ENCODE measurements at regions not wholly inside any gene's neighbourhood (a gene's known extent, or its start where the extent isn't known, plus 50 kb on each side); places are given as distances from the start of the nearest gene placed in this dataset.

GRCh38 chr16:75868636-75869632, 142.6 kb upstream of the CPHXL start:
- Histone ChIP-seq H3K4ac (ENCODE audit: low read depth, low read length) (no peak overlapping the region), H3K4me2 (ENCODE audit: low read depth, low read length) (no peak overlapping the region), H3K27me3 (ENCODE audit: control insufficient read depth, insufficient read depth, low read length) (no peaks in the 10 kb centered on the region), H3K27ac (ENCODE audit: insufficient read depth, low read length) (no peak overlapping the region), H3K9ac (ENCODE audit: low read depth, low read length) (no peak overlapping the region), H3K36me3 (ENCODE audit: control insufficient read depth, insufficient read depth, low read length) (no peaks in the 10 kb centered on the region), H3K9me3 (ENCODE audit: control insufficient read depth, insufficient read depth, low read length) (no peaks in the 10 kb centered on the region), H3K18ac (ENCODE audit: low read depth, low read length) (no peak overlapping the region), H4K20me1 (ENCODE audit: insufficient read depth, low read length) (no peaks in the 10 kb centered on the region), H3K14ac (replicated peaks; ENCODE audit: low read depth, low read length) (no peak overlapping the region), H3K56ac (ENCODE audit: extremely low read depth, insufficient read depth, low read length) (no peak overlapping the region), H2BK5ac (ENCODE audit: low read depth, low read length, poor library complexity, severe bottlenecking) (no peak overlapping the region), H4K8ac (ENCODE audit: low read depth in 2 of 2, low read length in 2 of 2) (no peak overlapping the region), H2AK5ac (ENCODE audit: low read depth, low read length) (no peak overlapping the region), H2BK120ac (ENCODE audit: low read depth, low read length) (no peak overlapping the region), H4K91ac (ENCODE audit: insufficient read depth, low read depth, low read length) (no peak overlapping the region), H3K79me1 (ENCODE audit: low read depth in 1 of 2, low read length in 2 of 2) (no peaks in the 10 kb centered on the region), H2BK15ac (ENCODE audit: low read depth, low read length) (no peak overlapping the region), H3K23ac (ENCODE audit: low read depth, low read length) (no peak overlapping the region), H4K5ac (ENCODE audit: low read depth, low read length) (no peak overlapping the region), H2BK20ac (ENCODE audit: low read depth, low read length) (no peak overlapping the region), H2AFZ (replicated peaks; ENCODE audit: low read length, poor library complexity) (no peak overlapping the region), H3K4me1 (ENCODE audit: control insufficient read depth, insufficient read depth, low read length) (no peaks in the 10 kb centered on the region), H3K9me1 (ENCODE audit: insufficient read depth, low read length) (no peaks in the 10 kb centered on the region), H3K4me3 (ENCODE audit: insufficient read depth, low read depth, low read length) (no peak overlapping the region), H2AK9ac (replicated peaks; ENCODE audit: low read depth, low read length, poor library complexity) (no peak overlapping the region)
- ChIA-PET CTCF (no interaction called here), POLR2A (ENCODE audit: unreplicated experiment) (no interaction called here)
- dilution Hi-C loops (cut with HindIII; ENCODE audit: low sequenced_read_pairs, unreplicated experiment) (no loop called here), in situ Hi-C loops (cut with MboI; ENCODE audit: low sequenced_read_pairs) (no loop called here), intact Hi-C loops (cut with micrococcal nuclease) (no loop called here)
- no TSS peak for BruUV-seq (replicated peaks)
- no CpG with 5 or more reads among the region's 9 CpGs for WGBS, 2 experiments (ENCODE audit: extremely low coverage in 2 of 2, insufficient read length in 1 of 2)
- ATAC-seq (ENCODE audit: low read depth) (no peak), DNase-seq (no peak)
- TF ChIP-seq MAFK (IDR thresholded peaks at IDR 0.05; ENCODE audit: low read depth, low read length), result no peak
- TF ChIP-seq NFE2L2 (IDR thresholded peaks at IDR 0.05; ENCODE audit: low read depth, low read length), result no peak
- no peak for TF ChIP-seq FOS (IDR thresholded peaks at IDR 0.05; ENCODE audit: low read depth, low read length)
- no peak for TF ChIP-seq BHLHE40 (IDR thresholded peaks at IDR 0.05; ENCODE audit: low read depth, low read length)
- no peak for TF ChIP-seq RFX5 (IDR thresholded peaks at IDR 0.05; ENCODE audit: low read depth, low read length)
- no peak for TF ChIP-seq CEBPB (IDR thresholded peaks at IDR 0.05; ENCODE audit: low read depth, low read length)
- TF ChIP-seq MAZ (IDR thresholded peaks at IDR 0.05; ENCODE audit: borderline replicate concordance, low read depth, low read length), result no peak
- TF ChIP-seq CHD1 (IDR thresholded peaks at IDR 0.05; ENCODE audit: low read depth, low read length), result no peak
- no peak for TF ChIP-seq RAD21 (IDR thresholded peaks at IDR 0.05; ENCODE audit: low read length)
- TF ChIP-seq USF2 (IDR thresholded peaks at IDR 0.05; ENCODE audit: low read depth, low read length), result no peak
- no peak for TF ChIP-seq RCOR1 (IDR thresholded peaks at IDR 0.05; ENCODE audit: insufficient replicate concordance, low read length)
- TF ChIP-seq, protein P1, sequence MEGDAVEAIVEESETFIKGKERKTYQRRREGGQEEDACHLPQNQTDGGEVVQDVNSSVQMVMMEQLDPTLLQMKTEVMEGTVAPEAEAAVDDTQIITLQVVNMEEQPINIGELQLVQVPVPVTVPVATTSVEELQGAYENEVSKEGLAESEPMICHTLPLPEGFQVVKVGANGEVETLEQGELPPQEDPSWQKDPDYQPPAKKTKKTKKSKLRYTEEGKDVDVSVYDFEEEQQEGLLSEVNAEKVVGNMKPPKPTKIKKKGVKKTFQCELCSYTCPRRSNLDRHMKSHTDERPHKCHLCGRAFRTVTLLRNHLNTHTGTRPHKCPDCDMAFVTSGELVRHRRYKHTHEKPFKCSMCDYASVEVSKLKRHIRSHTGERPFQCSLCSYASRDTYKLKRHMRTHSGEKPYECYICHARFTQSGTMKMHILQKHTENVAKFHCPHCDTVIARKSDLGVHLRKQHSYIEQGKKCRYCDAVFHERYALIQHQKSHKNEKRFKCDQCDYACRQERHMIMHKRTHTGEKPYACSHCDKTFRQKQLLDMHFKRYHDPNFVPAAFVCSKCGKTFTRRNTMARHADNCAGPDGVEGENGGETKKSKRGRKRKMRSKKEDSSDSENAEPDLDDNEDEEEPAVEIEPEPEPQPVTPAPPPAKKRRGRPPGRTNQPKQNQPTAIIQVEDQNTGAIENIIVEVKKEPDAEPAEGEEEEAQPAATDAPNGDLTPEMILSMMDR (conservative IDR thresholded peaks at IDR 0.05; ENCODE audit: low read depth, low read length), result no peak
- TF ChIP-seq, protein P2, sequence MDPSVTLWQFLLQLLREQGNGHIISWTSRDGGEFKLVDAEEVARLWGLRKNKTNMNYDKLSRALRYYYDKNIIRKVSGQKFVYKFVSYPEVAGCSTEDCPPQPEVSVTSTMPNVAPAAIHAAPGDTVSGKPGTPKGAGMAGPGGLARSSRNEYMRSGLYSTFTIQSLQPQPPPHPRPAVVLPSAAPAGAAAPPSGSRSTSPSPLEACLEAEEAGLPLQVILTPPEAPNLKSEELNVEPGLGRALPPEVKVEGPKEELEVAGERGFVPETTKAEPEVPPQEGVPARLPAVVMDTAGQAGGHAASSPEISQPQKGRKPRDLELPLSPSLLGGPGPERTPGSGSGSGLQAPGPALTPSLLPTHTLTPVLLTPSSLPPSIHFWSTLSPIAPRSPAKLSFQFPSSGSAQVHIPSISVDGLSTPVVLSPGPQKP (IDR thresholded peaks at IDR 0.05; ENCODE audit: borderline replicate concordance, low read depth, low read length), result no peak

Data from IMR-90 (cell line).